Fibroblast of lung (primary cell): ENCODE measurements at regions not wholly inside any gene's neighbourhood (a gene's known extent, or its start where the extent isn't known, plus 50 kb on each side); places are given as distances from the start of the nearest gene placed in this dataset.

Experiments
- CTCF ChIP-seq, 2 donors: IDR thresholded peaks in 1 of 2; conservative IDR thresholded peaks in 1 of 2; 1 replicate in 1 of 2; 2 replicates in 1 of 2; pipeline ENCODE4 v1.5.1; 2011 to 2012; ENCODE audit warnings: low read length in 2 of 2, control low read depth in 1 of 2, inconsistent platforms in 1 of 2, low read depth in 1 of 2, mild to moderate bottlenecking in 1 of 2
- EZH2 ChIP-seq: IDR thresholded peaks from 2 replicates; pipeline ENCODE4 v1.5.1; 2012; ENCODE audit warnings: low read length, control low read depth, mild to moderate bottlenecking; ENCODE audit errors: missing control alignments

GRCh38 chr4:58286335-58286734 is 1176.2 kb upstream of the IGFBP7 start:
- TF ChIP-seq CTCF (conservative IDR thresholded peaks at IDR 0.05 in 1 of 2, IDR thresholded peaks at IDR 0.05 in 1 of 2; ENCODE audit: low read depth in 1 of 2, low read length in 2 of 2): no peak
- no peak for TF ChIP-seq EZH2
